Stomach smooth muscle (tissue), 2 donors: ENCODE measurements at regions not wholly inside any gene's neighbourhood (a gene's known extent, or its start where the extent isn't known, plus 50 kb on each side); places are given as distances from the start of the nearest gene placed in this dataset.

ENCODE experiments used
- H3K27ac ChIP-seq: one replicate; pipeline ENCODE4 v1.7.0; 2013; ENCODE audit warnings: mild to moderate bottlenecking, low read length, inconsistent platforms
- H3K27me3 ChIP-seq, 2 donors: one replicate each; pipeline ENCODE4 v1.7.0; 2013; ENCODE audit warnings: low read length in 2 of 2; ENCODE audit not compliant: insufficient read depth in 2 of 2, control insufficient read depth in 1 of 2
- H3K36me3 ChIP-seq, 2 donors: one replicate each; pipeline ENCODE4 v1.7.0; 2013; ENCODE audit warnings: low read length in 2 of 2; ENCODE audit not compliant: control insufficient read depth in 2 of 2, insufficient read depth in 2 of 2
- H3K4me1 ChIP-seq: one replicate; pipeline ENCODE4 v1.7.0; 2013; ENCODE audit warnings: low read length; ENCODE audit not compliant: control insufficient read depth, insufficient read depth
- H3K4me3 ChIP-seq, 2 donors: one replicate each; pipeline ENCODE4 v1.7.0; 2013; ENCODE audit warnings: low read length in 2 of 2
- H3K9ac ChIP-seq, 2 donors: one replicate each; pipeline ENCODE4 v1.7.0; 2013; ENCODE audit warnings: low read length in 2 of 2, mild to moderate bottlenecking in 1 of 2
- H3K9me3 ChIP-seq, 2 donors: one replicate each; pipeline ENCODE4 v1.7.0; 2013; ENCODE audit warnings: low read length in 2 of 2; ENCODE audit not compliant: control insufficient read depth in 2 of 2
- donor health status: healthy.
- donor health status: Pancreatic carcinoma.

- Histone ChIP-seq H3K27me3 (no peaks in the 10 kb centered on the region), H3K4me1 (no peaks in the 10 kb centered on the region), H3K9ac (no peak overlapping the region), H3K4me3 (no peak overlapping the region), H3K27ac (no peak overlapping the region), H3K9me3 (no peaks in the 10 kb centered on the region), H3K36me3 (no peaks in the 10 kb centered on the region)
Measured at GRCh38 chr4:178296669-178297068, 854.4 kb upstream of the AGA start.

DNA sequence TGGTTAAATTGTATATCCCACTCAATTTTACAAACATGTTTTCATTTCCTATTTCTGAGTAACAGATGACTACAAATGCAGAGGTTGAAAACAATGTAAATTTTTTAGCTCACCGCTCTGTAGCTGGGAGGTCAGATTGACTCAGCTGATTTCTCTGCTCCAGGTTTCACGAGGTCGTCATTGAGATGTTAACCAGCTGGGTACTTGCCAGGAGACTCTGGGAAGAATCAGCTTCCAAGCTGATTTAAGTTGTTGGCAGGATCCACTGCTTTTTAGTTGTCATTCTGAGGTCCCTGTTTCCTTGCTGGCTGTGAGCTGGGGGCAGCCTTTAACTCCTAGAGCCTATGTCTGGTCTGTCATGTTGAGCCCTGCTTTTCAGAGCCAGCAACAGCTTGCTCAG is 864.3 kb upstream of the AGA start:
- Histone ChIP-seq H3K4me3 (no peak overlapping the region), H3K27ac (no peak overlapping the region)

DNA sequence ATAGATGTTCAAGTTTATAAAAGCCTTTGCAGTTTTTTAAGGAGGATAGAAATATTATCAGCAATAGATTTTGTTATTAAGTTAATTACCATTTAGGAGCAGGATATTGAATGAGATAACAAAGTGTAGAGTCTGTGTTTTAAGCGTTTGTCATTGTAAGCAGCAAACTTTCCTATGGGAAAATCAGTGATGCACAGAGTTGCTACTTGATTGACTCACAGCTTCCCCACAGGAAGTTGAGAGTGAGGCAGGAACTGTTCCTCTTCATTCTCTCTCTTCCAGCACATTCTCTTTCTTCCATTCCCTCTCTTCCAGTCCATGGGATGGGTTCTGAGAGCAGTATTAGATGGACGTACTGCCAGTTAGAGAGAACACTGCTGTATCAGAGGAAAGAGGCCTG is 867.7 kb upstream of the AGA start:
- Histone ChIP-seq H3K4me3 (no peak overlapping the region), H3K9ac (no peak overlapping the region), H3K4me1 (no peaks in the 10 kb centered on the region), H3K27ac (no peak overlapping the region), H3K27me3 (no peaks in the 10 kb centered on the region), H3K9me3 (no peaks in the 10 kb centered on the region), H3K36me3 (no peaks in the 10 kb centered on the region)

More for the DNA sequence above, 864.3 kb upstream of the AGA start:
- H3K36me3 ChIP-seq, result no peaks in the 10 kb centered on the region
- no peaks in the 10 kb centered on the region for H3K4me1 ChIP-seq
- H3K27me3 ChIP-seq, result no peaks in the 10 kb centered on the region
- no peak overlapping the region for H3K9ac ChIP-seq
- H3K9me3 ChIP-seq, result no peaks in the 10 kb centered on the region

DNA sequence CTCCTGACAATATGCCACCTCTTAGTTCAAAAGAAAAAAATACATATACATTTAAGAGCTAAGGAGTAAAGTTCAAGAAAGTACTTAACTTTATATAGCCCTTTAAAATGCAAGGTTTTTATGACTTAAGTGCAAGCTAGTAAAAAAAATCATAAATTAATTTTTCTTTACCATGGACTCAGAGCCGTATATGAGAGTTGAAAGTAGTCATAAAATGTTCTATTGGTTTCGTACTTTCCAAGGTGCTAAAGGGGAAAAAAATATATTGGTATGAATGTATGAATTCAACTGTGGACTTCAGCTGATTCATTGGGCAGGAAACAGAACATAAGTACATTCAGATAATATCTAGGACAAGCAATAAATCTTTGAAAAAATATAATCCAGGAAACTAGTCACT is 869.8 kb upstream of the AGA start:
- H3K9me3 ChIP-seq, result no peaks in the 10 kb centered on the region
- no peaks in the 10 kb centered on the region for H3K4me1 ChIP-seq
- no peaks in the 10 kb centered on the region for H3K36me3 ChIP-seq
- no peak overlapping the region for H3K4me3 ChIP-seq
- no peak overlapping the region for H3K9ac ChIP-seq
- H3K27ac ChIP-seq, result no peak overlapping the region
- no peaks in the 10 kb centered on the region for H3K27me3 ChIP-seq

- Histone ChIP-seq H3K27me3 (no peaks in the 10 kb centered on the region), H3K9me3 (peaks cover 2% of the 10 kb centered on the region in 2 donors), H3K4me1 (no peaks in the 10 kb centered on the region), H3K9ac (no peak overlapping the region), H3K36me3 (no peaks in the 10 kb centered on the region), H3K27ac (no peak overlapping the region), H3K4me3 (no peak overlapping the region)
Measured at GRCh38 chr4:178314287-178314686, 872.0 kb upstream of the AGA start.

GRCh38 chr4:178316211-178316610 is 874.0 kb upstream of the AGA start:
- Histone ChIP-seq H3K36me3 (no peaks in the 10 kb centered on the region), H3K9me3 (peaks cover 6 to 11% of the 10 kb centered on the region in 2 donors), H3K27me3 (no peaks in the 10 kb centered on the region), H3K4me1 (no peaks in the 10 kb centered on the region), H3K4me3 (no peak overlapping the region), H3K27ac (no peak overlapping the region), H3K9ac (no peak overlapping the region)

- Histone ChIP-seq H3K27me3 (no peaks in the 10 kb centered on the region), H3K4me3 (no peak overlapping the region), H3K36me3 (no peaks in the 10 kb centered on the region), H3K9me3 (peaks cover 6 to 11% of the 10 kb centered on the region in 2 donors), H3K9ac (no peak overlapping the region), H3K4me1 (no peaks in the 10 kb centered on the region), H3K27ac (no peak overlapping the region)
Measured at GRCh38 chr4:178320003-178320402, 877.8 kb upstream of the AGA start.

GRCh38 chr4:178322524-178323183 is 880.4 kb upstream of the AGA start:
- Histone ChIP-seq H3K4me3 (no peak overlapping the region), H3K27me3 (no peaks in the 10 kb centered on the region), H3K27ac (no peak overlapping the region), H3K9me3 (peaks cover 6 to 11% of the 10 kb centered on the region in 2 donors), H3K4me1 (no peaks in the 10 kb centered on the region), H3K36me3 (no peaks in the 10 kb centered on the region), H3K9ac (no peak overlapping the region)

- Histone ChIP-seq H3K9me3 (no peaks in the 10 kb centered on the region), H3K27ac (no peak overlapping the region), H3K4me1 (no peaks in the 10 kb centered on the region), H3K9ac (no peak overlapping the region), H3K27me3 (no peaks in the 10 kb centered on the region), H3K4me3 (no peak overlapping the region), H3K36me3 (no peaks in the 10 kb centered on the region)
Measured at GRCh38 chr4:178329226-178329872, 887.1 kb upstream of the AGA start.

DNA sequence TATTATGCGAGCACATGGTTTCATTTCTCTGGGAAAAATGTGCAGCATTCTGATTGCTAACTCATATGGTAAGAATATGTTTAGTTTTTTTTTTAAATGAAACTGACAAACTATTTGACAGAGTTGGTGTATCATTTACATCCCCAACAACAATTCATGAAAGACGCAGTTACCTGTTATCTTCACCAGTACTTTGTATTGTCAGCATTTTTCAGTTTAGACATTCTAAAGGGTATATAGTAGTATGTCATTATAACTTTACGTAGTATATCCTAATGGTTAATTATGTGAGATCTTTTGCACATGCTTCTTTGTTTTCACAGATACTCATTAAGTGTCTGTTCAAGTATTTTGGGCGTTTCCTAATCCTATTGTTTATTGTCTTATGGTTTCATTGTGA is 891.1 kb upstream of the AGA start:
- Histone ChIP-seq H3K4me3 (no peak overlapping the region), H3K27me3 (no peaks in the 10 kb centered on the region), H3K36me3 (no peaks in the 10 kb centered on the region), H3K9ac (no peak overlapping the region), H3K9me3 (no peaks in the 10 kb centered on the region), H3K27ac (no peak overlapping the region), H3K4me1 (no peaks in the 10 kb centered on the region)

GRCh38 chr4:178339769-178340168 is 897.5 kb upstream of the AGA start:
- Histone ChIP-seq H3K27me3 (no peaks in the 10 kb centered on the region), H3K9ac (no peak overlapping the region), H3K36me3 (no peaks in the 10 kb centered on the region), H3K9me3 (no peaks in the 10 kb centered on the region), H3K27ac (no peak overlapping the region), H3K4me1 (no peaks in the 10 kb centered on the region), H3K4me3 (no peak overlapping the region)
